C4-2B (cell line): ENCODE measurements at regions not wholly inside any gene's neighbourhood (a gene's known extent, or its start where the extent isn't known, plus 50 kb on each side); places are given as distances from the start of the nearest gene placed in this dataset.

Source experiments
- H3K27ac ChIP-seq: fragments of 450-650 bp; 2 replicates; pipeline ENCODE4 v1.5.1; 2017
- ZFX ChIP-seq: fragments of 450-650 bp; IDR thresholded peaks from 2 replicates; pipeline ENCODE4 v1.6.1; 2017
- TF ChIP-seq, protein P1 (sequence below): fragments of 450-650 bp; conservative IDR thresholded peaks from 2 replicates; pipeline ENCODE4 v1.5.1; 2017; ENCODE audit warnings: mild to moderate bottlenecking

DNA sequence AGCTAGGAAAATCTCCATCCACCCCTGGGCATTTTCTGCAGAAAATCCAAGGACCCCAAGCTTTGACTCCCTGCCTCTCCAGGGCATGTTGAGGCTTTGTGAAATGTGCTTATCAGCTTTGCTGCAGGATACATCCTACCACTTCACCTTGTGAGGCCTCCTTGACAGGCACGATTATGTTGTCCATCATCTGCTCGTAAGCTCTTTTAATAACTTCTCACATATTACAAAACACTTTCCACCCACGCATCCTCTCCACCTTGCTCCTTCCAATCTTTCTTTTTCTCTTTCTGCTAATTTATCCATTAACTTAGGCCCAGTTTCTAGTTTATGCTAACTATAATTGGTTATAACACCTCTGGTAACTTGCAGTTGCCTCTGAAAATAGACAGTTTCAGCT is 147.0 kb upstream of the MTNR1B start:
- TF ChIP-seq, protein P1, sequence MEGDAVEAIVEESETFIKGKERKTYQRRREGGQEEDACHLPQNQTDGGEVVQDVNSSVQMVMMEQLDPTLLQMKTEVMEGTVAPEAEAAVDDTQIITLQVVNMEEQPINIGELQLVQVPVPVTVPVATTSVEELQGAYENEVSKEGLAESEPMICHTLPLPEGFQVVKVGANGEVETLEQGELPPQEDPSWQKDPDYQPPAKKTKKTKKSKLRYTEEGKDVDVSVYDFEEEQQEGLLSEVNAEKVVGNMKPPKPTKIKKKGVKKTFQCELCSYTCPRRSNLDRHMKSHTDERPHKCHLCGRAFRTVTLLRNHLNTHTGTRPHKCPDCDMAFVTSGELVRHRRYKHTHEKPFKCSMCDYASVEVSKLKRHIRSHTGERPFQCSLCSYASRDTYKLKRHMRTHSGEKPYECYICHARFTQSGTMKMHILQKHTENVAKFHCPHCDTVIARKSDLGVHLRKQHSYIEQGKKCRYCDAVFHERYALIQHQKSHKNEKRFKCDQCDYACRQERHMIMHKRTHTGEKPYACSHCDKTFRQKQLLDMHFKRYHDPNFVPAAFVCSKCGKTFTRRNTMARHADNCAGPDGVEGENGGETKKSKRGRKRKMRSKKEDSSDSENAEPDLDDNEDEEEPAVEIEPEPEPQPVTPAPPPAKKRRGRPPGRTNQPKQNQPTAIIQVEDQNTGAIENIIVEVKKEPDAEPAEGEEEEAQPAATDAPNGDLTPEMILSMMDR = no peak
- no peak for TF ChIP-seq ZFX
- no peak overlapping the region for H3K27ac ChIP-seq

DNA sequence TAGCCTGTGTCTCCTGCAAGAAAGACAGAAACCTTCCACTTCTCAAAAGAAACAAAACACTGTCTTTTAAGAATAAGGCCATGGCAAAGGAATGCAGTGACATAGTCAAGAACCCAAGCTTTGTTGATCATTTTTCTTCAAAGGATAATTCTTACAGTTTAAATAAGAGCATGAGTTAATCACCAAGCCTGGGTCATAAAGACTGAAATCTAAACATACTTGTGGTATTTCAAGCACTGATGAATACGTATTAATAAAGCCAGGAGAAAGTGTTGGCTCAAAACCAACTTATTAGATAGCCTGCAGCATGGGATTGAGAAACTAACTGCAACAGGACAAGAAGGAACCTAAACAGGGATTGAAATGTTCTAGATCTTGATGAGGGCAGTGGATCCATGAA is 143.3 kb upstream of the MTNR1B start:
- no peak for TF ChIP-seq ZFX
- TF ChIP-seq, protein P1 = no peak
- no peak overlapping the region for H3K27ac ChIP-seq

DNA sequence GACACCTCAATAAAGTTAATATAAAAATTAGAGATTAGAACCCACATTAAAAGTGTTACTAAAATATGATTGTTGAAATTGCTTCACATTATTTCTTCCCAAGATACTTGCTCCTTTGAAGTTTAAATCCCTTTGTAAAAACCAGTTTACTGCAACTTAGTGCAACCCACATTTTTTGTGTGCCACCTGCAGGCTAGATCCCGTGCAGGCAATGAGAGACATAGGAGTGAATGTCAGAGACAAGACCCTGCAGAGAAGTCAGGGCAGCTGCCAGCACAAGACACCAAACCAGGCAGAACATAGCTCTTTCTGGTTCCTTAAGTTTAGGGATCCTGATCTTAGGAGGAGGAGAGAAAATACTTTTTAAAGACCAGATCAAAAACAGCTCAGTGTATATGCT is 142.8 kb upstream of the MTNR1B start:
- no peak overlapping the region for H3K27ac ChIP-seq
- TF ChIP-seq, protein P1 = no peak; the same call in 1 of the 2 replicates
- TF ChIP-seq ZFX = no peak

DNA sequence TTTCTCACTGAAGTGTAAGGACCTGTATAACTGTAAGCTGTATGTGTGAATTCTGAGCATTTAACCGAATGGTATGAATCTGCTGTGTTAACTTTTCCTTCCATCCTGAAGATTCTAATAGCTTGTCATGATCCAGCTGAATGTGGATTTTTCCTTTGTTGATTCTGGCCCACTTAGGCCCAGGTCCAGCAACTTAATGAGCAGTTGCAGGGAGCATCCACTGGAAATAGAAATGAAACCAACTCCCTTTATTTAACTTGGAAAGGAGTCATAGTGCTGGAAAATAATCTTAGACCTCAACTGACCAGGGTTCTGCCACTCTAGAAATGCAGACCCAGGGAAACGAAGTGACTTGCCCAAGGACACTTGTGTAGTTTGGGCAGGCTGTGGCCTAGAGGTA is 142.3 kb upstream of the MTNR1B start:
- no peak overlapping the region for H3K27ac ChIP-seq

DNA sequence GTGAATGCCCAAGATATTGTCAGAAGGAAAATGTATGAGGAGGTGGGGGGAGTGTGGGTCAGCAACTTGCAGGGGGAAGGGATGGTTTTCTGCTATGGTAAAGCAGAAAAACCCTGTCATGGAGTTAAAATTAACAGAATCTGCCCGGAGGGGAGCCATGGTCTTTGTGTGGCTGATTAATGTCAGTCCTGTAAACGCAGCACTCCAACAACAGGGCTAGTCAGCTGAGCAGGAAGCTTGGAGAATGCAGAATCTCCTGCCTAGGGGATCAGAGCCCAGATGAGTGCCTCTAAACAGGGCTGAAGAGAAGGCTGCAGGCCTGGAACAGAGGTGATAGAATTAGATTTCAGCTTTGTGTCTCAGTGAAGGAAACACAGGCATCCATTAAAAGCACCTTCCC is 140.9 kb upstream of the MTNR1B start:
- no peak for TF ChIP-seq ZFX
- TF ChIP-seq, protein P1 = no peak
- H3K27ac ChIP-seq = no peak overlapping the region

More for the DNA sequence above, 142.3 kb upstream of the MTNR1B start:
- TF ChIP-seq ZFX = no peak
- TF ChIP-seq, protein P1 = no peak

DNA sequence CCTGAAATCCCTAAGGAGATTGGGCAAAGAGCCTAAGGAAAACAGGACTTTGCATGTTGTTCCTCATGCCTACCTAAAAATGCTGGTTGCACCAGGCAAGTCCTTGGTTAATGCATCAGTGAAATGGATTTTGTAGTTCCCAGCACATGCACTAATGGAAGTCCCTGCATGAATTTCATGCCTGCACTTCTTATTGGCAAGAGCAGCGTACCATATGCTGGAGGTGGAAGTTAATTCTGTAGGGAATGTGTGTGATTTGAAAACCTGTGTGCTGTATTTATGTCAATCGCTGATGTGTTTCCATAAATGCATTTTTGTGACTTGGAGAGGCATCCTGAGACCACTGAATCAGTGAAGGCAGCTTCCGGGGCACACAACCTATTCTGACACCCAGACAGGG is 140.3 kb upstream of the MTNR1B start:
- H3K27ac ChIP-seq = no peak overlapping the region
- TF ChIP-seq, protein P1 = no peak
- no peak for TF ChIP-seq ZFX

DNA sequence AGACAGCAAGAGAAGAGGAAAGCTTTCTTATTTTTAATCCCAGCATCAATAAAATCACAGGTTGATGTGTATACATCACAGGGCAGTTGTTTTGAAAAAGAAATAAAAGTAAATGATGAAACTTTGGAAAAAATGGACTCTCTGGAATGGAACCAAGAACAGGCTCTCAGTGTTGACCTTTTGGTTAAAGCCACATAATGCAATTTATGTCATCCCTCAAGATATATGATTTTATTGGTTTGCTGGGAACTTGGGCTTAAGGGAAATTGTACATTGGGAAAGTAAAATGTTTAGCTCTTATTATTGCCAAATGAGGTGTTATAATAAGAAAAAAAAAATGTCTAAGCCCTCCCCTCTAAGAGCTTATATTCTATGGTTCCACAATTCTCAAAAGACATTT is 139.8 kb upstream of the MTNR1B start:
- TF ChIP-seq, protein P1 = no peak
- TF ChIP-seq ZFX = no peak
- H3K27ac ChIP-seq = no peak overlapping the region
